Muscle of leg (tissue), 3 donors: ENCODE measurements at regions not wholly inside any gene's neighbourhood (a gene's known extent, or its start where the extent isn't known, plus 50 kb on each side); places are given as distances from the start of the nearest gene placed in this dataset.
"Not testable (repeated sequence)": the region's sequence is repeated elsewhere in the genome, so short reads cannot be mapped to it uniquely, and the experiment has no call there.

Experiments used
- DNase-seq: peaks from one replicate; pipeline ENCODE4 v3.0.0; 2013
- H3K27ac ChIP-seq: one replicate; pipeline ENCODE4 v1.5.1; 2013; ENCODE audit warnings: mild to moderate bottlenecking, low read length, control low read depth
- H3K27me3 ChIP-seq: one replicate; pipeline ENCODE4 v1.6.1; 2013; ENCODE audit warnings: low read length; ENCODE audit not compliant: control insufficient read depth, insufficient read depth
- H3K36me3 ChIP-seq: one replicate; pipeline ENCODE4 v1.6.1; 2013; ENCODE audit warnings: low read length; ENCODE audit not compliant: control insufficient read depth, insufficient read depth
- H3K4me1 ChIP-seq: one replicate; pipeline ENCODE4 v1.6.1; 2013; ENCODE audit warnings: low read length; ENCODE audit not compliant: control insufficient read depth, insufficient read depth
- H3K4me3 ChIP-seq: one replicate; pipeline ENCODE4 v1.5.1; 2013; ENCODE audit warnings: low read length, control low read depth
- H3K9me3 ChIP-seq: replicated peaks from 2 replicates; pipeline ENCODE4 v1.6.1; 2013; ENCODE audit warnings: low read depth, low read length; ENCODE audit not compliant: control insufficient read depth
- WGBS: methylation state at CpG from one replicate; pipeline ENCODE4 v1.1.5; 2013; ENCODE audit warnings: missing lambda C conversion rate; ENCODE audit not compliant: insufficient coverage; 5-methylcytosine and 5-hydroxymethylcytosine counted together

DNA sequence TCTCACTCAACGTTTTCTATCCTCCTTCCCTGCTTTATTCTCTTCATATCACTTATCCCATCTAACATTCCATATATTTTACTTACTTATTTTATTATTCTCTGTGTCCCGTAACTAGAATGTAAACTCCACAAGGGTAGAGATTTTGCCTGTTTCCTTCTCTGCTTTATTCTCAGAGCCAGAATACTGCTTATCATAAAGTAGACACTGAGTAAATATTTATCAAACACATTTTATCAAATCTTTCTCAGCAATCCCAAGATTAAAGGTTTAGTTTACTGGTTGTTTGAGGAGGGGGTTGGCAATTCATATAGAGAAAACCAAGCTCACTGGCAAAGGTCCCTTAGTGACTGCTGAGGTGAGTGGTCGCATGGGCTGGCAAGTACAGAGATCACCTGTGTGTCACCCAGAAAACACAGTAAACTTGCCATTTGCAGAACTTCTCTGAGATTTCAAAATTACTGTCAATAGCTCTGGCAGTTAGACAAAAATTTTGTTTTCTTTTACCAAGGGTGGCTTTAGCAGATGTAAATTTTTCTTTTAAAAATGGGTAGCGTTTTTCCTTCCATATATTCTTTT, 662.4 kb downstream of the UTRN start:
- H3K27me3 ChIP-seq = no peaks in the 10 kb centered on the region
- no CpG with 5 or more reads among the region's 4 CpGs for WGBS

GRCh38 chr6:144951730-144952437, 666.7 kb downstream of the UTRN start:
- Histone ChIP-seq H3K27ac (no peak overlapping the region), H3K4me3 (no peak overlapping the region), H3K27me3 (no peaks in the 10 kb centered on the region), H3K36me3 (no peaks in the 10 kb centered on the region), H3K4me1 (no peaks in the 10 kb centered on the region), H3K9me3 (no peaks in the 10 kb centered on the region)
- 58% methylated on average over 2 of the region's 3 CpGs for WGBS
- DNase-seq = no peak

More for the DNA sequence above, 662.4 kb downstream of the UTRN start:
- no peaks in the 10 kb centered on the region for H3K36me3 ChIP-seq
- no peak for DNase-seq
- no peaks in the 10 kb centered on the region for H3K4me1 ChIP-seq
- H3K4me3 ChIP-seq = no peak overlapping the region
- H3K9me3 ChIP-seq = no peaks in the 10 kb centered on the region
- H3K27ac ChIP-seq = no peak overlapping the region

- Histone ChIP-seq H3K4me3 (no peak overlapping the region), H3K27me3 (no peaks in the 10 kb centered on the region), H3K27ac (no peak overlapping the region), H3K4me1 (no peaks in the 10 kb centered on the region), H3K9me3 (no peaks in the 10 kb centered on the region), H3K36me3 (no peaks in the 10 kb centered on the region)
- WGBS = no CpG with 5 or more reads among the region's 3 CpGs
- no peak for DNase-seq
Observed at GRCh38 chr6:144952456-144953240, 667.5 kb downstream of the UTRN start.

DNA sequence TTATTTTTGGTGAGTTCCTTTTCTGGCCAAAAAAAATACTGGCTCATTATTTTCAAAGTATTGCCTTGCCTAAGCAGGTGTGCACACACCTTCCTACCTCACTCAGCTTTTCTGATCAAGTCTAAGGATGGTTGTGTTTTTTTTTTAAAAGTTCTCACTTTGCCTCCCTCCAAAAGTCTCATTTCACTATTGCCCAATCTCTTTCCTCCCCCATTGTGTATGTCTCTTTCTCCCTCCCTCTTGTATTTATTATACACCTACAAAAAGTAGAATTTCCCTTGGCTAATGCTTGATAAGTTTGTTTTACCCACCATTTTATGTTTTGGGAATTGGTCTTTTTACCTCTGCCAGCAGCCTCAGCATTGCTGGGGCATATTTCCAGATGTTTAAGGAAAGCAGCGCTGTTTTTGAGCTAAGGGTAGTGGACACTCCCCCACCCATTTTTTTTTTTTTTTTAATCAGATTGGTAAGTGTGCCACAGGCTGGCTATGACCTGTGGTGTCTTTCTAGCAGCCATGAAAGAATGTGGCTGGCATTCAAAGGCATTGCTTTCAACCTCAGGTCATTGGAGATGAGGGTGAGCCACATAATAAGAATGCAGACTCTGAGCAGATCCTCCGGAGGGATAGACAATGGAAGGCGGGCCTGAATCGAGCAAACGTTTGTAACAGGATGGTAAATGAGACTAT, 668.6 kb downstream of the UTRN start:
- Histone ChIP-seq H3K9me3 (no peaks in the 10 kb centered on the region), H3K27ac (no peak overlapping the region), H3K4me3 (no peak overlapping the region), H3K27me3 (no peaks in the 10 kb centered on the region), H3K4me1 (no peaks in the 10 kb centered on the region), H3K36me3 (no peaks in the 10 kb centered on the region)
- 78% methylated on average over 4 of the region's 5 CpGs for WGBS
- no peak for DNase-seq

GRCh38 chr6:144954241-144954556, 669.1 kb downstream of the UTRN start:
- H3K36me3 ChIP-seq = no peaks in the 10 kb centered on the region
- H3K4me1 ChIP-seq = no peaks in the 10 kb centered on the region
- no peaks in the 10 kb centered on the region for H3K27me3 ChIP-seq
- DNase-seq = no peak
- WGBS = 94% methylated on average over 2 of the region's 3 CpGs
- no peak overlapping the region for H3K4me3 ChIP-seq
- no peaks in the 10 kb centered on the region for H3K9me3 ChIP-seq
- H3K27ac ChIP-seq = no peak overlapping the region

- no peaks in the 10 kb centered on the region for H3K4me1 ChIP-seq
- no peak overlapping the region for H3K27ac ChIP-seq
- WGBS = 75% methylated on average over 1 of the region's 2 CpGs
- no peak for DNase-seq
- no peaks in the 10 kb centered on the region for H3K9me3 ChIP-seq
- H3K4me3 ChIP-seq = no peak overlapping the region
- no peaks in the 10 kb centered on the region for H3K36me3 ChIP-seq
- no peaks in the 10 kb centered on the region for H3K27me3 ChIP-seq
Observed at GRCh38 chr6:144955392-144955791, 670.3 kb downstream of the UTRN start.

DNA sequence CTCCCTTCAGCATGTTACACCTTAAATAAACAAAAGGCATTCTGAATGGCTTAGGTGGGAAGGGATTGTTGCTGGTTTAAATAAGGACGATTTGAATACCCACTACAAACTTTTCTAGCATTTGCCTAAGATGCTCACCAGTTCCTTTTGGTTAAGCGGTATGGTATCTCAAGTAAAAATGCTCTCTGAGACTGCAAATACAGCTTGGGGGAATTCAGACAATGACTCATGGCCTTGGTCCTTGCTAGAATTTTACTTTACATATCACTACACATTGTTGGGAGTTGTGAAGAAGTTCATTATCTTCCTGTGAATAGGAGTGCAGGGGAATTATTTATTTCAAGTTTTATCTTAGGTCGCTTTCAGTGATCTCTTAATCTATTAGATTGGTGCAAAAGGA, 670.7 kb downstream of the UTRN start:
- no peaks in the 10 kb centered on the region for H3K36me3 ChIP-seq
- no CpG with 5 or more reads among the region's 3 CpGs for WGBS
- DNase-seq = no peak
- H3K9me3 ChIP-seq = no peaks in the 10 kb centered on the region
- no peaks in the 10 kb centered on the region for H3K27me3 ChIP-seq
- H3K4me3 ChIP-seq = no peak overlapping the region
- H3K4me1 ChIP-seq = no peaks in the 10 kb centered on the region
- H3K27ac ChIP-seq = no peak overlapping the region

DNA sequence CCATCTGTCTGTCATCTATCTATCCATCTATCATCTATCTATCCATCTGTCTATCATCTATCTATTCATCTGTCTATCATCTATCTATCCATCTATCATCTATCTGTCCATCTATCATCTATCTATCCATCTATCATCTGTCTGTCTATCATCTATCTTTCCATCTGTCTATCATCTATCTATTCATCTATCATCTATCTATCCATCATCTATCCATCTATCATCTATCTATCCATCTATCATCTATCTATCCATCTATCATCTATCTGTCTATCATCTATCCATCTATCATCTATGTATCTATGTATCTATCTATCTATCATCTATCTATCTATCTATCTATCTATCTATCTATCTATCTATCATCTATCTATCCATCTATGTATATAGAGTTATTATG, 671.6 kb downstream of the UTRN start:
- not testable (repeated sequence) for H3K4me3 ChIP-seq, H3K9me3 ChIP-seq, H3K36me3 ChIP-seq, H3K27me3 ChIP-seq, DNase-seq, H3K4me1 ChIP-seq, H3K27ac ChIP-seq

DNA sequence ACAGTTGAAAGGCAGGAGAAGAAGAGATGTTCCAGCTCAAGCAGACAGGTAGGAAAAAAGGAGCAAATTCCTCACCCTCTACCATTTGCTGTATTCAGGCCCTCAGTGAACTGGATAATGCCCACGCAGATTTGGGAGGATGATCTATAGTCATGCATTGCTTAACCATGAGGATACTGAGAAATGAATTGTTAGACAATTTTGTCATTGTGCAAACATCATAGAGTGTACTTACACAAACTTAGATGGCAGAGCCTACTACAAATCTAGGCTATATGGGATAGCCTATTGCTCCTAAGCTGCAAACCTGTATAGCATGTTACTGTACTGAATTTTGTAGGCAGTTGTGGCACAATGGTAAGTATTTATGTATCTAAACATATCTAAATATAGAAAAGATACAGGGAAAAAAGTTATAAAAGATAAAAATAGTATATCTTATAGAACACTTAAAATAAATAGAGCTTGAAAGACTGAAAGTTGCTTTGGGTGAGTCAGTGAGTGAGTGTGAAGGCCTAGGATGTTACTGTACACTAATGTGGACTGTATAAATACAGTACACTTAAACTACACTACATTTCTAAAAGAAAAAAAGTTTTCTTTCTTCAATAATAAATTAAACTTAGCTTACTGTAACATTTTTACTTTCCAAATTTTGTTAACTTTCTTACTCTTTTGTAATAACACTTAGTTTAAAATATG, 672.3 kb downstream of the UTRN start:
- H3K27me3 ChIP-seq = no peaks in the 10 kb centered on the region
- no peak overlapping the region for H3K4me3 ChIP-seq
- H3K27ac ChIP-seq = no peak overlapping the region
- DNase-seq = no peak
- no peaks in the 10 kb centered on the region for H3K9me3 ChIP-seq
- H3K4me1 ChIP-seq = no peaks in the 10 kb centered on the region
- WGBS = no CpG with 5 or more reads among the region's 1 CpG
- no peaks in the 10 kb centered on the region for H3K36me3 ChIP-seq

DNA sequence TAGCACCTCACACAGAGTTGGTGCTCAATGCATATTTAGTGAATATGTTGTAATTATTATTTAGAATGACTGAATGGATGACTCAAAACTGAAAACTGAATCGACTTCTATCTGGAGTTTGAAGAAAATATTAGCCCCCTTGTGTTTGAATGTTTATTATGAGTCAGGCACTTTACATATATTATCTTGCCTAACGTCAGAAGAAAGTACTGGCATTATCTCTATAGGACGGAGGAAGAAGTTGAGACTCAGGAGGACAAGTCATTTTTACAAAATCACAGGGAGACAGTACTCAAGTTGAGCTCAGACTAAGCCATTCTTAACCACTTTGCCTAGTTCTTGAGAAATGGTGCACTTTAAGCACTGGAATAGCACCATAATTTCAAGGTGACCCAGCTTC, 684.0 kb downstream of the UTRN start:
- H3K27ac ChIP-seq = no peak overlapping the region
- H3K4me3 ChIP-seq = no peak overlapping the region
- no peaks in the 10 kb centered on the region for H3K36me3 ChIP-seq
- H3K9me3 ChIP-seq = no peaks in the 10 kb centered on the region
- no peaks in the 10 kb centered on the region for H3K27me3 ChIP-seq
- no peak for DNase-seq
- WGBS = no CpG with 5 or more reads among the region's 3 CpGs
- no peaks in the 10 kb centered on the region for H3K4me1 ChIP-seq
